H9 (cell line): ENCODE measurements at regions not wholly inside any gene's neighbourhood (a gene's known extent, or its start where the extent isn't known, plus 50 kb on each side); places are given as distances from the start of the nearest gene placed in this dataset.

Source experiments
- DNase-seq: peaks from one replicate; pipeline ENCODE4 v3.0.0-alpha.2; 2017
- H2AFZ ChIP-seq: one replicate; pipeline ENCODE4 v1.6.1; 2013; ENCODE audit warnings: mild to moderate bottlenecking, low read length, control low read depth, moderate library complexity
- H2AK5ac ChIP-seq: 2 replicates; pipeline ENCODE4 v1.6.1; 2013; ENCODE audit warnings: low read length, control low read depth, mixed read lengths; ENCODE audit not compliant: insufficient read length
- H2BK120ac ChIP-seq: one replicate; pipeline ENCODE4 v1.6.1; 2013; ENCODE audit warnings: low read depth, mild to moderate bottlenecking, low read length, control low read depth, inconsistent platforms; ENCODE audit not compliant: poor library complexity, severe bottlenecking
- H2BK12ac ChIP-seq: 2 replicates; pipeline ENCODE4 v1.6.1; 2013; ENCODE audit warnings: low read length, control low read depth, mixed read lengths, low read depth; ENCODE audit not compliant: insufficient read length
- H2BK15ac ChIP-seq: 2 replicates; pipeline ENCODE4 v1.6.1; 2013; ENCODE audit warnings: low read depth, low read length, control low read depth
- H2BK20ac ChIP-seq: one replicate; pipeline ENCODE4 v1.6.1; 2013; ENCODE audit warnings: low read depth, mild to moderate bottlenecking, low read length, control low read depth, inconsistent platforms; ENCODE audit not compliant: poor library complexity, severe bottlenecking
- H2BK5ac ChIP-seq: 2 replicates; pipeline ENCODE4 v1.6.1; 2013; ENCODE audit warnings: low read length, control low read depth, mixed read lengths; ENCODE audit not compliant: insufficient read length
- H3K14ac ChIP-seq: 2 replicates; pipeline ENCODE4 v1.6.1; 2013; ENCODE audit warnings: low read length, control low read depth; ENCODE audit not compliant: insufficient read depth
- H3K18ac ChIP-seq: 2 replicates; pipeline ENCODE4 v1.6.1; 2013; ENCODE audit warnings: low read depth, mild to moderate bottlenecking, mixed read lengths, low read length, control low read depth; ENCODE audit not compliant: insufficient read length
- H3K23ac ChIP-seq: 2 replicates; pipeline ENCODE4 v1.6.1; 2013; ENCODE audit warnings: low read length, control low read depth, mixed read lengths, low read depth; ENCODE audit not compliant: insufficient read length
- H3K23me2 ChIP-seq: 2 replicates; pipeline ENCODE4 v1.6.1; 2013; ENCODE audit warnings: low read depth, mild to moderate bottlenecking, mixed read lengths, low read length, control low read depth; ENCODE audit not compliant: insufficient read length, poor library complexity, severe bottlenecking
- H3K27ac ChIP-seq: 2 replicates; pipeline ENCODE4 v1.5.1; 2013; ENCODE audit warnings: low read length, control low read depth, mixed read lengths, low read depth; ENCODE audit not compliant: insufficient read length
- H3K27me3 ChIP-seq: 2 replicates; pipeline ENCODE4 v1.6.1; 2013; ENCODE audit warnings: low read length, control low read depth, inconsistent platforms; ENCODE audit not compliant: insufficient read depth
- H3K4ac ChIP-seq: 2 replicates; pipeline ENCODE4 v1.6.1; 2013; ENCODE audit warnings: low read depth, mild to moderate bottlenecking, control low read depth, inconsistent platforms, low read length, moderate library complexity
- H3K4me1 ChIP-seq: 2 replicates; pipeline ENCODE4 v1.6.1; 2013; ENCODE audit warnings: low read length, control low read depth, inconsistent platforms; ENCODE audit not compliant: insufficient read depth
- H3K4me2 ChIP-seq: 2 replicates; pipeline ENCODE4 v1.6.1; 2013; ENCODE audit warnings: low read length, control low read depth, mixed read lengths; ENCODE audit not compliant: insufficient read length, insufficient read depth
- H3K56ac ChIP-seq: 2 replicates; pipeline ENCODE4 v1.6.1; 2013; ENCODE audit warnings: low read depth, mild to moderate bottlenecking, mixed read lengths, low read length, control low read depth; ENCODE audit not compliant: insufficient read length
- H3K79me1 ChIP-seq: 2 replicates; pipeline ENCODE4 v1.6.1; 2013; ENCODE audit warnings: low read depth, mild to moderate bottlenecking, moderate library complexity, low read length, control low read depth, inconsistent platforms; ENCODE audit not compliant: insufficient read depth, poor library complexity, severe bottlenecking
- H3K79me2 ChIP-seq: 2 replicates; pipeline ENCODE4 v1.6.1; 2013; ENCODE audit warnings: low read length, control low read depth, inconsistent platforms; ENCODE audit not compliant: insufficient read depth
- H3K9ac ChIP-seq: 2 replicates; pipeline ENCODE4 v1.6.1; 2013; ENCODE audit warnings: low read length, control low read depth, mixed read lengths; ENCODE audit not compliant: insufficient read length; ENCODE audit errors: extremely low read depth
- H3K9me3 ChIP-seq: one replicate; pipeline ENCODE4 v1.6.1; 2013; ENCODE audit warnings: low read depth, low read length, inconsistent platforms; ENCODE audit not compliant: control insufficient read depth
- H3T11ph ChIP-seq: one replicate; pipeline ENCODE4 v1.6.1; 2013; ENCODE audit warnings: mild to moderate bottlenecking, low read length, control low read depth, inconsistent platforms
- H4K20me1 ChIP-seq: one replicate; pipeline ENCODE4 v1.6.1; 2013; ENCODE audit not compliant: control insufficient read depth, insufficient read length, insufficient read depth
- H4K5ac ChIP-seq: 2 replicates; pipeline ENCODE4 v1.6.1; 2013; ENCODE audit warnings: low read depth, mild to moderate bottlenecking, mixed read lengths, low read length, control low read depth; ENCODE audit not compliant: insufficient read length
- H4K8ac ChIP-seq: replicated peaks from 2 replicates; pipeline ENCODE4 v1.6.1; 2013; ENCODE audit warnings: low read length, control low read depth, mixed read lengths, low read depth; ENCODE audit not compliant: insufficient read length
- H4K91ac ChIP-seq: 2 replicates; pipeline ENCODE4 v1.6.1; 2013; ENCODE audit warnings: low read depth, mild to moderate bottlenecking, moderate library complexity, mixed read lengths, low read length, control low read depth; ENCODE audit not compliant: insufficient read length
- H3K27ac Mint-ChIP-seq, 3 experiments: 2 replicates in 2 of 3; 3 replicates in 1 of 3; pipeline ENCODE4 v1.8.0; 2020 to 2021; ENCODE audit warnings: mixed read lengths in 3 of 3, mild to moderate bottlenecking in 1 of 3, moderate library complexity in 1 of 3
- H3K27me3 Mint-ChIP-seq: 2 replicates; pipeline ENCODE4 v1.8.0; 2021; ENCODE audit warnings: low read depth, mild to moderate bottlenecking, moderate library complexity, mixed read lengths
- H3K36me3 Mint-ChIP-seq, 3 experiments: 2 replicates in 2 of 3; 3 replicates in 1 of 3; pipeline ENCODE4 v1.8.0; 2020 to 2021; ENCODE audit warnings: low read depth in 3 of 3, mixed read lengths in 3 of 3; ENCODE audit not compliant: insufficient read depth in 1 of 3
- H3K4me1 Mint-ChIP-seq, 2 experiments: 2 replicates each; pipeline ENCODE4 v1.8.0; 2020; ENCODE audit warnings: mixed read lengths in 2 of 2
- H3K4me3 Mint-ChIP-seq, 2 experiments: 2 replicates in 1 of 2; 3 replicates in 1 of 2; pipeline ENCODE4 v1.8.0; 2020 to 2021; ENCODE audit warnings: mild to moderate bottlenecking in 2 of 2, mixed read lengths in 2 of 2, moderate library complexity in 1 of 2
- H3K9me3 Mint-ChIP-seq, 2 experiments: 2 replicates in 1 of 2; 3 replicates in 1 of 2; pipeline ENCODE4 v1.8.0; 2020; ENCODE audit warnings: mild to moderate bottlenecking in 2 of 2, mixed read lengths in 2 of 2, moderate library complexity in 1 of 2
- WGBS: extraction: QIAGEN DNeasy Blood & Tissue Kit; methylation state at CpG from one replicate; pipeline ENCODE4 v1.1.7; 2013; ENCODE audit warnings: missing lambda C conversion rate, low lambda C conversion rate, mixed read lengths; ENCODE audit not compliant: insufficient read length; ENCODE audit errors: extremely low coverage; 5-methylcytosine and 5-hydroxymethylcytosine counted together
- TF ChIP-seq, protein P1 (sequence below): fragments of 200-600 bp; sonication (generic); conservative IDR thresholded peaks from 3 replicates; pipeline ENCODE4 v1.8.0; 2021; ENCODE audit warnings: antibody characterized with exemption, mild to moderate bottlenecking

GRCh38 chr10:88074971-88075370 is 211.5 kb downstream of the PTEN start:
- Histone ChIP-seq H3K23ac (no peak overlapping the region), H4K91ac (no peak overlapping the region), H3T11ph (no peak overlapping the region), H3K18ac (no peak overlapping the region), H2BK12ac (no peak overlapping the region), H2BK20ac (no peak overlapping the region), H2AK5ac (no peak overlapping the region), H2BK5ac (no peak overlapping the region), H3K9ac (no peak overlapping the region), H3K56ac (no peak overlapping the region), H3K4ac (no peak overlapping the region), H3K4me2 (no peak overlapping the region), H3K9me3 (no peaks in the 10 kb centered on the region), H3K23me2 (no peaks in the 10 kb centered on the region), H4K20me1 (no peaks in the 10 kb centered on the region), H3K79me1 (no peaks in the 10 kb centered on the region), H2BK120ac (no peak overlapping the region), H3K27ac (no peak overlapping the region), H3K14ac (no peak overlapping the region), H3K79me2 (no peaks in the 10 kb centered on the region), H2AFZ (no peak overlapping the region), H3K27me3 (no peaks in the 10 kb centered on the region), H2BK15ac (no peak overlapping the region), H4K5ac (no peak overlapping the region), H4K8ac (no peak overlapping the region), H3K4me1 (no peaks in the 10 kb centered on the region)
- H3K27ac Mint-ChIP-seq = no peak overlapping the region
- H3K27me3 Mint-ChIP-seq = no peaks in the 10 kb centered on the region
- no peaks in the 10 kb centered on the region for H3K9me3 Mint-ChIP-seq
- no peak overlapping the region for H3K4me3 Mint-ChIP-seq
- no peak for DNase-seq
- TF ChIP-seq, protein P1, sequence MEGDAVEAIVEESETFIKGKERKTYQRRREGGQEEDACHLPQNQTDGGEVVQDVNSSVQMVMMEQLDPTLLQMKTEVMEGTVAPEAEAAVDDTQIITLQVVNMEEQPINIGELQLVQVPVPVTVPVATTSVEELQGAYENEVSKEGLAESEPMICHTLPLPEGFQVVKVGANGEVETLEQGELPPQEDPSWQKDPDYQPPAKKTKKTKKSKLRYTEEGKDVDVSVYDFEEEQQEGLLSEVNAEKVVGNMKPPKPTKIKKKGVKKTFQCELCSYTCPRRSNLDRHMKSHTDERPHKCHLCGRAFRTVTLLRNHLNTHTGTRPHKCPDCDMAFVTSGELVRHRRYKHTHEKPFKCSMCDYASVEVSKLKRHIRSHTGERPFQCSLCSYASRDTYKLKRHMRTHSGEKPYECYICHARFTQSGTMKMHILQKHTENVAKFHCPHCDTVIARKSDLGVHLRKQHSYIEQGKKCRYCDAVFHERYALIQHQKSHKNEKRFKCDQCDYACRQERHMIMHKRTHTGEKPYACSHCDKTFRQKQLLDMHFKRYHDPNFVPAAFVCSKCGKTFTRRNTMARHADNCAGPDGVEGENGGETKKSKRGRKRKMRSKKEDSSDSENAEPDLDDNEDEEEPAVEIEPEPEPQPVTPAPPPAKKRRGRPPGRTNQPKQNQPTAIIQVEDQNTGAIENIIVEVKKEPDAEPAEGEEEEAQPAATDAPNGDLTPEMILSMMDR = no peak
- H3K36me3 Mint-ChIP-seq = no peaks in the 10 kb centered on the region
- 0 out of 4 replicates have a peak, but pooled peaks cover 0 to under 1% of the 10 kb centered on the region in 2 experiments for H3K4me1 Mint-ChIP-seq
- no CpG with 5 or more reads among the region's 5 CpGs for WGBS
